ENCODE measurements at regions not wholly inside any gene's neighbourhood (a gene's known extent, or its start where the extent isn't known, plus 50 kb on each side); places are given as distances from the start of the nearest gene placed in this dataset.
"Not testable (repeated sequence)": the region's sequence is repeated elsewhere in the genome, so short reads cannot be mapped to it uniquely, and the experiment has no call there.

DNA sequence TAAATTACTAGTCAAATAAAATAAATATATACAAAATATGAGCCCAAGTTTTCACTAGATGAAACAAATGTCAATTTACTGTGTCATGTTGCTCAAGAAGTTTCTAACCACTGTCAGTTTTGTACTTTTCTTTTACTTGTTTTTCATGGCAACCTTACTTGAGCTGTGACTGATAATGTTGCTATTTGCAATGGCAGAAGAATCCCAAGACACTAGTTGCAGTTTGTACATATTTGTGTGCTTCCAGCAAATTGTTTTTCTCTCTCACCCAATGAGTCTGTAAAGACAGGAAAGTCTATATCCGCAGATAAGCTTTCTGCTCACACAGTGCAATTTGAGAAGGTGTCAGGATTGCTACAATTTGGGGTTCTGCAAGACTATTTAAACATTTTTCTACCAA is 338.6 kb upstream of the PCSK5 start:
- DNase-seq = no peak

DNA sequence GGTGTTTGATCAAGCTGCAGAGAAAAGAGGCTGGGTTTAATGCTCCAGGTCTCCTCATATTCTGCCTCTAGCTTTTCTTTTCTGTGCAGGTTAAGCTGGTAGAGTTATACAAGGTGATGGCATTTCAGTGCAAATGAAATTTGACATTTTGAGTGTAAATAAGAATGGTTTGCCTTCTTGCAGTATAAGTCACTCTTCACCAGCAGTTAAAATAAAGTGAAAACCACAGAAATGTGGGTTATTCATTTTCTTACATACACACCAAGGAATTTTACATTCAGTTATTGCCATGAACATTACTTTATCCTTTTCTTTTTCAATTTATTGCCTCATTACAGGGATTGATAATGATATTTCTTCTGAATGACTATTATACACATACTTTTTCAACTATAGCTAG is 337.5 kb upstream of the PCSK5 start:
- no peak for DNase-seq

DNA sequence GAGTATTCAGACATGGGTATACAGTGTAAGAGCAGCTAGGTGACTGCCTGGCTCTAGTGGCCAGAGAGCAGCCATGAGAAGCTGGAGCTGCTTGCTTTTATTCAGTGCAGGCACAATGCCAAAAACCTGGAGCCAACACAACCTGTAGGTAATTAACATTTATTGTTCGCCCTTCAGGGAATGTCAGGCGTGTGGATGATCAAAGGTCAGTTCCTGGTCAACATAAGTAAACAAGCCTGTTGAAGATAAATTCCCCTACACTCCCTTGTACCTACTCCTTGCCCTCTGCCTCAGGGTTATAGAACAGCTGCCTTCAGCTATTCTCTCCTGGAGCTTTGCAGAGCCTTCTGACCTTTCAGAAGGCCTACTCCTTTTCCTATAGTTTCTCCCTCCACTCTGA is 323.7 kb upstream of the PCSK5 start:
- not testable (repeated sequence) for DNase-seq

DNA sequence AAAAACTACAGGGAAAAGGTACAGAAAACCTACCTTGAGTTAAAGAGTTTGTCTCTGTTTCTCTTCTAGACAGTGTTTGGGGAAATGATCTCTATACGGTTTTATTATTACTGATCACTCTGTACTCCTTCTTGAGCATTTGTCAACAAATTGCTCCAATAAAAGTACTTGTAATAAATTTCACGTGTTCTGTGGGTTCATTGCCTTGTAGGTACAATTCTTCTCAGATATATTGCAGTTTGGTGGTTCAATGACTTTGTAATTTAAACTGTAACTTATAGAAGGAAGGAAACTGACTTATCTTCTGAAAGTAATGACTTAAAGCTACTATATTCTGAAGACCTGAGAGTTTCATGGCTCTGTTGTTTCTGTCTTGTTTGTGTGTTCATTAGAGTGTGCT is 319.9 kb upstream of the PCSK5 start:
- DNase-seq = no peak

DNA sequence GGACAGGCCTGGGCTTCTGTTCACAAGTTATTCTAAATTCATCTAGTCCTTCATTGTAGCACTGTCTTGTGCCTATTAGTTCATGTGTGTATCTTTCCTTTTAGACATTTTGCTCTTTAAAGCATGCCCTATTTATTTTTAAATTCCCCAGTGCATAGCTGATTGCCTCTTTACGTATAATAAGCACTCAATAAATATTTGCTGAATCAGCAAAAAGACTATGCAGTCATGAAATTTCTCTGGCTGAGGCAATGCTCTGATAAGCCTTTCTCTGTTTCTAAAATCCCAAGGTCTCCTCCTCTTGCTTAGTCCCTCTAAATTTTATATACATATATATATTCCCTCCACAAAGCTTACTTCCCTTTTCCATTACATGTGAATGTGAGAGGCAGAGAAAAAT is 315.9 kb upstream of the PCSK5 start:
- no peak for DNase-seq

DNA sequence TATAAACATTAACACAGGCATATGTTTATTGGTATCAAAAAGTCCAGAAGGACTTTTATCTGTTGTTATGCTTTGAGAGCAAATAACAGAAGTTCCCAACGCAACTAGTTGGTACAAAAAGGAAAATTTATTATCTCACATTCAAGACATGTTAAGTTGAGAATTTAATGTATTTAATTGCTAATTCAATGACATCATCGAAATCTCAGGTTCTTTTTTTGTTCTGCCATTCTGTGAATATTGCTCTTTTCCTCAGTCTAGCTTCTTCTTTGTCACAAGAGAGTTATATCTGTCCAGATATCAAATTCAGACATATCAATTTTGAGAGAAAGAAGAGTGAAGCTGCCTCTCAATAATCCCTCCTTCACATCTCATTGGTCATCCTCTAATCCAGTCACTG is 307.6 kb upstream of the PCSK5 start:
- no peak for DNase-seq

DNA sequence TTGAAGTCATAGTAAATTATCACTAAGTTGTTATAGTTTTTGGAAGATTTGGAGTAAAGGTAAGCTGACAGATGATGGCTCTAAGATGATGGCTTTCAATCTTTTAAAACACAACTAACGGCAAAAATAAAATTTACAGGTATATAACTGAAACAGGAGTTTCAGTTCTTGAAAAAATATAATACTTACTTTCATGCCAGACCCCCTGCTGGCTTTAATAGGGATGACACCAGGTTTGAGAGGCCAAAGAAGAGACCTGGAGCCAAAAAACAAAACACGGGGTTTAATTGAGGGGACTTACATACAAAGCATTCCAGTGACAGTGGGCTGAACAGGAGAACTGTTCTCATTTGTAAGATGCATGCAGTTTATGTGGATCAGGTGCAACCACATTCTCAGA is 301.7 kb upstream of the PCSK5 start:
- no peak for DNase-seq

DNA sequence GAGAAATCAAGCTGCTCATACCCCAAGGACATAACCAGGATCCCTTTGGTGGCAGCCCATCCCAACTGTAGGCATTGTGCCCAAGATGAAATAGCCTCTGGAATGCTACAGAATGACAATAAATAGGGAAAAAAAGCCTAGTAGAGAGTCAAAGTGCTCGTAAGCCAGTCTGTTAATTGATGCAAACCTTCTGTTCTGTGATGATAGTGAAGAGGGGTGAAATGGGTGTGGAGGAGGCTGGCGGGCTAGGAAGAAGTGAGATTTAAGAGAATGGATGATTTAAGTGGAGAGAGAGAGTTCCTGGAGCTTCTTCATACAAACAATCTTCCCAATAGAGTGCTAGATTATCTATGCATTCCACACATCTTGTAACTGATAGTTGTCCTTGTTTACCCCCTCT is 301.0 kb upstream of the PCSK5 start:
- DNase-seq = no peak

DNA sequence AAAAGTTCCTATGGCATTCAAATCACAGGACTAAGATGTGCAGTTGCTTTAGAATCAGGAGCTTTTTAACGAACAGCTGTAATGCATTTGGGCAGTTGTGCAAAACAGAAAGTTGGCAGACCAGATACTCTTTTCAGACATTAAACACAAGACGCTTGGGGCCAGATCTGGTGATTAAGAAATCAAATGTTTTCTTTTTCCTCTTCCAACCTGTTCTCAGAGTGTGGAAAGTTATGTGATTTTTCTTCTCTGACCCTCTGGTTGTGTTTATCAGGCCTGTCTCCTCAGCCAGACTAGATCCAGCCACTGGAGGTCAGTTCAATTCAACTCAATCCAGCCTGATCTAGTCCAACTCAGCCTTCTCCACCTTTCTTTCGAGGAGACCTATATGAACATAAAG is 298.5 kb upstream of the PCSK5 start:
- DNase-seq = no peak

DNA sequence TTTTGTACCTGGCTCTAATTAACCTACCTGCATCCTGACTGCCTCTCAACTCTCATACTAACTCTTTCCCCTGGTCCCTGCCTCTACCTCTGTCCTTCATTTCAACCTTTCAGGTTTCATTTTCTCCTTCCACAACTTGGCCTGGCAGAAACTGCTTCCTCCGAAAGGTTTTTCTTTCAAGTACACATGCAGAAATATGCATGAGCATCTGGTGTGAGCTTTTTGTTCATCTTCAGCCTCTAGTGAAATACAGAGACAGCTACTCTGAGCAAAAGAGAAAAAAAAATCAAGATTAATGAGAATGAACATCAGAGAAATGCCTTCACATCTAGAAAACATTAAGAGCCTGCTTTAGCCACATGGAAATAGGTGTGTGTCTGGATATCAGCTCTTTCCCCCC is 297.9 kb upstream of the PCSK5 start:
- no peak for DNase-seq

DNA sequence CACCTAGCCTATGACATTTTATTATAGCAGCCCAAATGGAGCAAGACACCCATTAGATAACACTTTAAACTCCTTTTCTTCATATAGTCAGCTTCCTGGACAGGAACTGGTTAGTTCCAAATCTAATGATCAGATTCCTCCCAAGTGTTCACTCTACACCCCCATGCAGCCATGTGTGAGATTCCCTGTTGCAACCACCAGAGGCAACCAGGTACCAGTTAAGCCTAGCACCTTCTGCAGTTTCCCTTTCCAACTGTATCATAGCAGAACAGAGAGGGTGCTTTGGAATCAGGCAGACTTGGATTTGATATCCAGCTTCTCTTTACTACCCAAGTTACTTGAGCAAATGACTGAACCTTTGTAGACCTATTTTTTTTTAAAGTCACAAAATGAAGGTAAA is 296.6 kb upstream of the PCSK5 start:
- DNase-seq = no peak

DNA sequence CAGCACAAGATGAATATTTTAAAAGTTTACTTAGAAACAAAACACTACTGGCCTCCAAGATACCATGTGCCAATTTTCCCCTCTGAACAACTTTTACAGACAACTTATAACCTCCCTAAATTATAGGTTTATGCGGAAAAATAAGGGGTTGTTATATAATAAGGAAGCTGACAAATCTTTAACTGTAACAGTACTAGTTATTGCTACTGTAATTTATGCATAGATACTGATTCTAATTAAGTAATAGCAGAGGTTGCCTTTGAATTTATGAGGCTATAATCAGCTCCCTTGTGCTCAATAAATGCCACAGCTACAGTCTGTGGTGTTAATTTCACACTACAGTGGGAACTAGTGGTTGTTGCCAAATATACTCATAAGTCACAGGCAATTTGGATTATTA is 291.3 kb upstream of the PCSK5 start:
- DNase-seq = no peak

DNA sequence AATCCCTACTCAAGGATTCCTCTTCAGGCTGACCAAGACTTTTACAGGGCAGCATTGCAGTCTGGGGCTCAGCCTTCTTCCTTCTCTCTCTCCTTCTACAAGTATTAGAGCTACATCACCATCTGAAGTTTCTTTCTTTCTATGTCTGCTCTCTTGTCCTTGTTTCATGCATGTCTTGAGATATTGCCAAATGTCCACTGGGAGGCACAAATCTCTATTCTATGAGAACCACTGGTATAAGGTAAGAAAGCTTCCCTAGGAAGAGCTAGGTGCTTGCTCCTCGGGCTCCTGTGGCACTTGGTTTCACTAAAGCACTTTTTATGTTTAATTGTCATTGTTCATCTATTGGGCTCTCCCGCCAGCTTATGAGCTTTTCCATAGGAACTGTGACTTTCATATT is 289.2 kb upstream of the PCSK5 start:
- no peak for DNase-seq

DNA sequence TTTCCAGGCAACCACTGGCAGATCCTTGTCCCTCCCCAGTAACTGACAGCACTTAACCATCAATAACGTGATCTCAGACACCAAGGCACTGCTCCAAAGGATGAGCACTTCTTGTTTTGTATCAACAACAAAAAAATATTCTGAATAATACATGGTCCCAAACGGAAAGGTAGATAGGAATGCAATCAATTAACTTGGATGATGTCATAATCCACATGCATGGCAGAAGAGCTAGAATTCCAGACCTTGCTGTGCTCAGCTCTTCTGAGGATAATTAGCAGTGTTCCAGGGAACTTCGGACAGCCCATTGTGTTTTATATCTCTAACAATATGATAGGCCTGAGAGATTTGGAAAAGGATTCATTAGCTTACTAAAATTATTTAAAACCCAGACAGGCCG is 288.4 kb upstream of the PCSK5 start:
- DNase-seq = no peak

DNA sequence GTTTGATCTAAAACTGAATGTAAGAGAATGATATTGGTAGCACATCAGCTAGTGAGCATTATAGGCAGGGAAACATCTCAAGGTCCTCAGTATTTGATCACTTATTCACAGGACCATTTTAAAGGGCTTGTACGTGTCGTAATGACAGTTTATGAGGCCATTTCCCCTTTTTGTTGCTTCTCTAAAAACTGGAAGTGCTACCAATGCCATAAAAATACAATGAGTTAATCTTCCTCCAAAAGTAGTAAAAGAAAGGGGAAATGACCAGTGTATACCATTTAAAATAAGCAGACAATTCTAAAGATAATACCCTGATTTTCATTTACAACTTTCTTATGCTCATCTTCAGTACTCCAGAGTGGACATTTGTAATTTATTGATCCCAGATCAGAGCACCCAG is 285.8 kb upstream of the PCSK5 start:
- DNase-seq = no peak

DNA sequence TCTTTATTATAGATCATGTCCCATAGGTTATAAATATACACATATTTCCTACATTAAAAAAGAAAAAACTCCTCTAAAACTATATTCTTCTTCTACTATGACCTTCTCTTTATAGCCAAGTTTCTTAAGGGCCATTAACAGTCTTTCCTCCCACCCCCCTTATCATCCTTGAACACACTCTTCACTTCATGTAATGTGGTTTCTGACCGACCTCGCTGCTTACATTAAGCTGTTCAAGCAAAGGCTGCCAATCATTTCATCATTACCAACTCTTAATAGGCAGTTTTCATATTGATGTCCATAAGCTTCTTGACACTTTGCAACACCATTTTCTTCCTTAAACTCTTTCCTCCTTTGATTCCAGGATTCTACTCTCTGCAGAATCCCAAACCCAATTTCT is 283.0 kb upstream of the PCSK5 start:
- no peak for DNase-seq

DNA sequence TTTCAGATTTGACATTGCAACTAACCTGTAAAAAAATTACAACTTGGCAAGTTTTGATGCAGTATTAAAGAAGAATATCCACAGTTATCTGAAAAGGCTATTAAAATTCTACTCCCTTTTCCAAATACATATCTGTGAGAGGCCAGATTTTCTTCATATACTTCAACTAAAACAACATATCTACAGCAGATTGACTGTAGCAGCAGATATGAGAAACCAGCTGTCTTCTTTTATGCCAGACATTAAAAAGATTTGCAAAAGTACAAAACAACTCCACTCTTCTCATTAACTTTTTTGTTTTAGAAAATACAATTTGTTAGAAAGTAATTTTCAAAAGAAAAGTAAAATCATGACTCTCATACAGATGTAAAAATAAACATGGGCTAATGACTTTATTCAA is 281.1 kb upstream of the PCSK5 start:
- no peak for DNase-seq

DNA sequence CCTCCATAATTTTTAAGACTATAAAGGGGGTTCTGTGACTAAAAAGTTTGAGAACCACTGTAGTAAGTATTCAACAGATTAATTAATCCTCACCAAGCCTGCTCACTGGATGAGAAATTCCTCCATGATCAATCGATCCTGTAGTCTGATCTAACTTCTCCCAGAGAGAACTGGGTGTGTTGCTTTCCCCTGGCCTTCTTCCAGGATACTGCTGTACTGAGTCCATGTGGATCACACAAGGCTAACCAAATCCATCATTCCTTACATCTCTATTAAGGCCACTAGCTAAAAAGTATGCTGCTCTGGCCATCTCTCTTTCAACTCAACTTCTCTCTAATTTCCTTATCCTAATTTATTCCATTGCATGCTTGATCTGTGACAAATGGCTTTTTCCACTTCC is 280.2 kb upstream of the PCSK5 start:
- DNase-seq = no peak

DNA sequence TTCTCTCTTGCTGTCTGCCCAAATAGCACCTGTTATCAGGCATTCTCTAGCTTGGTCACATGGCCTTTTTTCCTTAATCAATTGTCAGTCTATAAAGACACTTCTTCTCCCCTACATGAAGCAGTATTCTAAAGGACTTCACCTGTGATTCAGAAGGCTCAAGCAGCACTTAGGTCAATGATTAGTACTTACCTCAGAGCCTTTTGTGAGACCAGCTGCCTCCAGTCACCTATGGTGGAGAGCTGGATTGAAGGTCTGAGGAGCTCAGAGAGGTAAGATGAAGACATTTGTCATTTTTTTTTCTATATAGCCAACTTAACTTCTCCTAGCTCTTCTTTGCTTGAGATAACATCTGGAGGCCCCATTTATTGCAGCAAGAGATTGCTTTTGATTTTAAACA is 278.3 kb upstream of the PCSK5 start:
- DNase-seq = no peak

DNA sequence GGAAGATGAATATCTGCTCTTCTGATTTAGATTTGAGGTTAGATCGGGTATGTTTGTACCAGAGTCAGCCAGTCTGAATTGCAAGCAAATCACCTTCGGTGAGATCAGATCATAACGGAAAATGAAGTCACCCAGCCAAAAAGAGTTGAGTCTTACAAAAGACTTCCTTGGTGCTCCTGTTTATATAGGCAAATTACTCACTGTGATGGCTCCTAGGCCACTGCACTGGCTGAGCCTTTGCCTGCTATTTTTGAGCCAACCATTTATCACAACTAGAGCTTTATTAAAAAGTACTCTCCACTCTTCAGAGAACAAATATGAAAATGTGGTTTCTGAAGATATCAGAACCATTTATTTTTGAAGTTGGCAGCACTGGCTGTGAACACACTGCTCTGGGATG is 277.7 kb upstream of the PCSK5 start:
- no peak for DNase-seq

DNA sequence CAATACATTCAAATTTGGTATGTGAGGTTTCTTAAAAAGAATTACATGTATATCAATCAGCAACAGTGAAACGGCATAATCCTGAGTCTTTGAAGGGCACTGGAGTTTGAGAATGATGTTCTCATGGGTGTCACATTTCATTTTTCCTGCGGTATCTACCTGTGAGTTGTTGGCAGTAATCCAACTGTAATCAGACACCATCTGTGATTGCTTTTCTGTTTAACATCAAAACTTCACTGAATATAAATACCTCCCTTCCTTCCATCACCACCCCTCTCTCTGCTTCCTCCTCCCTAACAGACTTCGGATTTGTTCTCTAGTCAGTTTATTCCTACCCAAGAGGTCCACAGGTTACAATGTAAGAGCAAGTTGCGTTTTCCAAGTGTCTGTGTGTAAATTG is 275.2 kb upstream of the PCSK5 start:
- DNase-seq = no peak

DNA sequence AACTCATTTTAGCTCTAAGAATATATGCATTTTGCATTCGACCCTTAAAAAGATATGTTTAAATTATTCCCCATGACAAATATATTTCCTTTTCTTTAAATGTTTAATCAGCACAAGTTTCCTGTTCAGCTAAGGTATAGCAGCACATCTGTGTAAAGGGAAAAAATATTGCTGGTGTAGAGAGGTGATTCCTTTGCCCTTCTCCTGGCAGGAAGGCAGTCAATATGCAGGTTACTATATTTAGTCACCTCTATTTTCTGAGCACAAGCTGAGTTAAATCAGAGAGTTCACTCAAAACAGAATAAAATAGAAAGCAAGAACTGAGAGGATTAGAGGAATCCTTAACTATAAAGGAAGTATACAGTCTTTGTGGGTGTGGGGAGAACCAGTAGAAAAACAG is 274.4 kb upstream of the PCSK5 start:
- DNase-seq = no peak

DNA sequence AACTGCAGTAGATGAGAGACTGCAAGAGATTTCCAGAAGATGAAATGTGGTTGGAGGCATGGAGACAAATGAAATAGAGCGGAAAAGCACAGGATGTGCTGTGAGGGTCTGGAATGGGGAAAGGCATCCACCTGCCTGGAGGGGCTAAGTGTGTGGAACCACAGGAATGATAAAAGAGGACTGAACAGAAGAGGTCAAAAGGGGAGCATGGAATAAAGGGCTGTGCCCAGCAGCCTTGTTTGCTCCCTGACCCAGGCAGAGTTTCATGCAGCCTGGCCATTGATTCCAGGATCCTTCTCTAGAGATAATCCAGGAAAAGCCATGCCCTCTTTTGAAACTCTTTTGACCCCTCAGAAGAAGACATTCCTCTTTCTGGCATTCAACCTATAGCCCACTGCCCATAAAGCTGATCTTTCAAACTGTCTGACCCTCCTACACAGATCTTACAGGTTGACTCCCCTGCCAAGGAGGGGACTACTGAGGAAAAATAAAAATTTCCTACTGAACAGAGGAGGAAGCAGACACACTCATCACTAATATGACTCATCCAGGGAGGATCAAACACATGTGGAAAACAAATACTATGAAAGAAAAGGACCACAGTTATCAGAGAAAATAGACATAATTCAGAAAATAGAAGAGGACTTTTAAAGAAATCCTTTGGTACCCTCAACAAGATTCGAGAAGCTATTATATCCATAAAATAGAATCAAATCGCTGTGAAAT is 273.5 kb upstream of the PCSK5 start:
- no peak for DNase-seq

DNA sequence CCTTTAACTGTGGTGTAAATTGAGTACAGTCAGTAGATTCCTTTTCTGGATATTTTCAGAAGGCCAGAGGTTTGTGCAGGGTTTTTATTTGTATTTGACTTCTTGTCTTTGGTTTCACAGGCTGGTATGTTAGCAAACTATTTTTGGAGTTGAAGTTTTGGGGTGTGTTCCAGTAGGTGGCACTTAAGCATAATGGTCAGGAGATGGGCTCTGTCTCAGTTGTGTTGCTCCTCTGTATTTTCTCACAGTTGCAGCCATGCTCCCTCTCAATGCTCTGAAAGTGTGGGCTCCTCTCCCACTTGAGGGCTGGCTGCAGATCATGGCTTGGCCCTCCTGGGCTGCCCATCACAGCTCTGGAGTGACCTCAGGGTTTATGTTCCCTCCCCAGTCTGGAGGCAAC is 267.0 kb upstream of the PCSK5 start:
- no peak for DNase-seq

DNA sequence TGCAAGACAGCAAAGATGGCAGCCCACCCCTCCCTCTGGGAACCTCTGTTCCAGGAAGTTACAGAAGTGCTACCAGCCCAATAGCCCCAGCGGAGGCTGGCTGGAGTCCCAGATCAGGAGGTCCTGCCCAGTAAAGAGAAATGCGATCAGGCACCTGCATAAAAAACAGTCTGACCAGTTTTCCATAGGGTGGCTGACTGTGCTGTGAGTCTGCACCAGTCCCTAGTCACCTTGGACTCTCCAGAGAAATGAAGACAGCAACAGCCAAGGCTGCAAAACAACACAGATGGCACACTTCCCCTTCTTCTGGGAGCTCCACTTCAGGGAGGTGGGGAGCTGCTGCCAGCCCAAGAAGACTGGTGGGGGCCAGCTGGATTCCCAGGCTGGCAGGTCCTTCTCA is 265.5 kb upstream of the PCSK5 start:
- no peak for DNase-seq

DNA sequence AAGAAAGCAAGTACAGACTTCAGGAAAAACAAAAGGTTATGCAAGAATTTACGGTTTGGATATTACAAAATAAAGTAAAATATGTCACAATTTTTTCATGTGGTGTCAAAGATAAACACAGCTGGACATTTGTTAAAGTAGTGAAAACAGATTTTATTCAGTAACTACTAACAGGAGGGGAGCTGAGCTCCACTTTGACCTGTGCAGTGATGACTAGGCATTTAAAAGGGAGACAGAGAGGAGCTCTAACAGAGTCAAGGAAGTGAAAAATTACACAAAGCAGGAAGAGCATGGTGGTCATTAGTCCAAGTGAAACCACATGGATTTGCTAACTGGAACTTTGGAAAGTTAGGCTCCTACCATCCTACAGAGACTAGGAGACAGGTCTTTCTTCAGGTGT is 263.6 kb upstream of the PCSK5 start:
- DNase-seq = no peak
